Fibroblast of peridontal ligament (primary cell): ENCODE measurements at regions not wholly inside any gene's neighbourhood (a gene's known extent, or its start where the extent isn't known, plus 50 kb on each side); places are given as distances from the start of the nearest gene placed in this dataset.
"Not testable (repeated sequence)": the region's sequence is repeated elsewhere in the genome, so short reads cannot be mapped to it uniquely, and the experiment has no call there.

Experiments used
- DNase-seq: peaks from one replicate; pipeline ENCODE4 v3.0.0-alpha.2; 2010; ENCODE audit errors: extremely low read depth

DNA sequence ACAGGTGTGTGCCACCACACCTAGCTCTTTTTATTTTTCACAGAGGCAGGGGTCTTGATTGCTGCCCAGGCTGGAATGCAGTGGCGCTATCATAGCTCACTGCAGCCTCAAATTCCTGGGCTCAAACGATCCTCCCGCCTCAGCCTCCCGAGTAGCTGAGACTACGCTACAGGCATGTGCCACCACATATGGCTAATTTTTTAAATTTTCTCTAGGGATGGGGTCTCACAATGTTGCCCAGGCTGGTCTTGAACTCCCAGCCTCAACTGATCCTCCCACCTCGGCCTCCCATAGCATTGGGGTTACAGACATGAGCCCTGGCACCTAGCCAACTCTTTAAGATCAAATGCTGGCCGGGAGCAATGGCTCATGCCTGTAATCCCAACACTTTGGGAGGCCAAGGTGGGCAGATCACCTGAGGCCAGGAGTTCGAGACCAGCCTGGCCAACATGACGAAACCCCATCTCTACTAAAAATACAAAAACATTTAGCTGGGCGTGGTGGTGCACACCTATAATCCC, 50.6 kb upstream of the MYL10 start:
- DNase-seq, result not testable (repeated sequence)

DNA sequence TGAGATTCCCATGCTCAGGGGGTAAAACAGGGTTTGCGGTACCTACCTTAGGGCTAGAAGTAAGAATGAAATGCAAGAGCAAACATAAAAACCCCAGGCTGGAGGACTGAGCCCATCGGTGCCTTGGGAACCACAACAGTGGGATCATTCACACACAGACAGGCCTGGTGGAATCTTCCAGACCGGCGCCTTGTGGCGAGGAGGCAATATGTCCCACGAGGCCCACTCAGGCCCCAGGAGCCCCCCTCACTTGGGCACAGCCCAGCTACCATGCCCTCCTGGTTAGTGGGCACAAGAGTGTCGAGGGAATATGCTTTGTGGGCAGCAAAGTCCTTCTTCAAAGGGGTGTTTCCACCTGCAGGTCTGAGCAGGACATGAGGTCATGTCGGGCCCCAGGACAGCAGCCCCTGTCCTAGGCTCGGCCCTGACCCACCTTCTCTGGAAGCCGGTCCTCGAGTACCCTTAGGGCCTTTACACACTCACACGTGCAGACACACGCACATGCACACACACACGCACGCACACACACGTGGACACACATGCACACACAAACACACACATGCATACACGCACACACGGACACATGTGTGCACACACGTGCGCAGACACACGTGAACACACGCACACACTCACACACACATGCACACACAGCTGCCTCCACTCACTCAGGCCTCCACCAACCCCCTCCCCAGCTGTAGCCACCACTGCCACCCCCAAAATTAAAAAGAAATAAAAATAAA, 51.5 kb upstream of the MYL10 start:
- no peak for DNase-seq

DNA sequence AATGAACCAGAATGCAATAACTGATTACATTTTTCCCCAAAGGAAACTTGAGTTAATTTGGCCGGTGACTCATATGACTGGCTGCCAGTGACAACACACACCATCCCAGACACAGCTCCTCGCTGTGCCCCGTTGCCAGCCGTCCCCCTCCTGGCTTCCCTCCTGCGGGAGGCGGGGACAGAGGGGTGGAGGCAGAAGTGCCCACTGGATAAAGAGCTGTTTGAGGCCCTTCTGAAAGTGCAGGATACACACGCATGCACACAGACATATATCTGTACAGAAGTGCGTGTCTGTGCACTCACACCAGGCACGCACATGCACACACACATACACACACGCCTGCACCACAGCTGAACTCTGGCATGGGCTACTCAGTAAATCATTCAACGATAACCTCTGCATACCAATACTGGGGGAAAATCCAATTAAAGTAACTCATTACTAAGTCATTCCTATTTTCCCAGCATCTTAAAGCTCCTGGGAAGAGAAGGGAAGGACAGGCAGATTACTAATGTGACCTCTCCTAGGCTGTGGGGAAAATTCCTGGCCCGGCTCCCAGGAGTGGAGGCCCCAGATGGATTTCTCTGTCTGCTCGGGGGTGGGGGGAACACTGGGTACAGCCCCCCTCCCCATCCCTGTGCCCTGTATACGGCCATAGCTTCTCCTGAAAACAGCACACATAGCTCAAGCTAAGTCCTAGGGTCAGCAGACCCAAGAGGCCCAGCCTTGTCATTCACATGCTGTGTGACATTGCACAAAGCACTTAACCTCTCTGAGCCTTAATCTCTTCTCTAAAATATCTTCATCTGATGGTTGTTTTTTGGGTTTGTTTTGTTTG, 52.3 kb upstream of the MYL10 start:
- peak; percentile 86 for DNase-seq

DNA sequence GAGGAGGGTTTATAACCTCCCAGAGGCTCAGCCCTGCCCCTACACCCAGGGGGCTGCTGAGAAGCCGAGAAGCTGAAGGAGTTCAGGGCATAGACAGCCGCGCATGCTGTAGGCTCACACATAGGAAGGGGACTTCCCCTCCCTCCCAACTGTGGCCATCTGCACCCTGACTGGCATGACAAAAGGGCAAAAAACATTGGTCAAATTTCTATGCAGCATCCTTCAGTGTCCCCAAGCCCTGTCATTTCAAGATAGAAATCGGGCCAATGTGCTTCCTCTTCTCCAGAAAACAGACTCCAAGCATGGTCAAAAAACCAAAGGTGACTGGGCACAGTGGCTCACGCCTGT, 55.9 kb upstream of the MYL10 start:
- no peak for DNase-seq

DNA sequence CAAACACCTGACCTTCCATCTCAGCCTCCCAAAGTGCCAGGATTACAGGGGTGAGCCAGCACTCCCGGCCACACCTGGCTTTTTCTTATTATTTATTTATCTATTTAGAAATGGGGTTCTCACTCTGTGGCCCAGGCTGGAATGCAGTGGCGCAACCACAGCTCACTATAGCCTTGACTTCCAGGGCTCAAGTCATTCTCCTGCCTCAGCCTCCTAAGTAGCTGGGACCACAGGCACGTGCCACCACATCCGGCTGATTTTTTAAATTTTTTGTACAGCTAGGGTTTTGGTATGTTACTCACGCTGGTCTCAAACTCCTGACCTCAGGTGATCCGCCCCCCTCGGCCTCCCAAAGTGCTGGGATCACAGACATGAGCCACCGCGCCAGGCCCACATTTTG, 56.9 kb upstream of the MYL10 start:
- DNase-seq, result no peak

DNA sequence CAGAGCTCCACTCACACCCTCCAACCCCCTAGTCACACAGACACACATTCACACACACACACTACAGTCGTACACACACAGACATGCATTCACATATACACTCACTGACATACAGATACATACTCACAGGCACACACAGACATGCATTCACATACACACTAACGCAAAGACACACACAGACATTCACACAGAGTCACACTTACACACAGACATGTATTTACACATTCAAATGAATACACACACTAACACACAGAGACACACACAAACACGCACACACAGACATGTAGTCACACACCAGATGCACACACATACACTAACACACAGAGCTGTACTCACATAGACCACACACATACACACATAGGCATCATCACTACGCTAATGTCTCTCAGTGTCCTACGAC, 58.0 kb upstream of the MYL10 start:
- DNase-seq, result no peak

DNA sequence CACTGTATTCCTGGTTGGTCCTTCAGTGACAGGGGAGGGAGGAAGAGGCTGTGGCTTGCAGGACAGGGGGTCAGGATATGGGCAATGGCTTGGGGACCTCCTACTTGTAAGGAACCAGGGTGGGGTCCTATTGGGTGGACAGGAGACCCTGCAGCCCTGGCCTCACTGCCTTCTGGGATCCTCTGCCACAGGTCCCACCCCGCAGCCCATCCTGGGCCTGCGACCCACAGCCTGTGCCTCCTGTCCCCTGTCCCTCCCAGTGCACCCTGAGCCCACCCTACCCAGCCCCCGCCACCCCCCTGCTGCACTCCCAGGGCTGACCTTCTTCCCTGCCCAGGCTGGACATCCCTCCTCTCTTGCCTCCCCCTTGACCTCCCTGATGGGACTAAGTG, 58.7 kb upstream of the MYL10 start:
- no peak for DNase-seq

DNA sequence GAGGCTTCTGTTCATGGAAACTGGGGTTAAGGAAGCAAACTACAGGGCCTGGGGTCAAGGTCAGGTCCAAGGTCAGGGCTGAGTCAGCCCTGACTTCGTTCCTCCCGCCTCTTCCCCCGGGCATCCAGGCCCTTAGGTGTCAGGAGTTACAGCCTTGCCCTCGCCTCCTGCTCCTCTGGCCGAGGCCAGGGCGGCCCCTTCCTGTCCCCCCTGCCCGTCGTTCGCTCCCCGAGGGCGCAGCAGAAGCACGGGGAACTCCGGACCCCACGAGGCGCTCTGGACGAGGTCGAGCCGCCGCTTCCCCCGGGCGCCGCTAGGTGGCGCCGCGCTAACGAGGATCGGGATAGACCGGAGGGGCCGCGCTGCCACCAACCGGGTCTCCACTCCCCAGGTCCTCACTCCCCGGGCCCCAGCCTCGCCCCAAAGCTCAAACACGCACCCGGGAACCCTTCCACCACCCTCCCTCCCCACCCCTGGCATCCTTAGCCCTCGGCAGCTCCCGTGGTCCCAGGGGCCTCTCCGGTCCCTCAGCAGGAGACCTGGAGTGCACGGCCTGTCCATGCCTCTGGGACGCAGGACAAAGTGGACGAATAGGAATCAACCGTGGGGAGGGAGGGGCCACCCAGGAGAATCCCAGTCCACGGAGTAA, 59.2 kb upstream of the MYL10 start:
- peak; percentile 48 for DNase-seq

DNA sequence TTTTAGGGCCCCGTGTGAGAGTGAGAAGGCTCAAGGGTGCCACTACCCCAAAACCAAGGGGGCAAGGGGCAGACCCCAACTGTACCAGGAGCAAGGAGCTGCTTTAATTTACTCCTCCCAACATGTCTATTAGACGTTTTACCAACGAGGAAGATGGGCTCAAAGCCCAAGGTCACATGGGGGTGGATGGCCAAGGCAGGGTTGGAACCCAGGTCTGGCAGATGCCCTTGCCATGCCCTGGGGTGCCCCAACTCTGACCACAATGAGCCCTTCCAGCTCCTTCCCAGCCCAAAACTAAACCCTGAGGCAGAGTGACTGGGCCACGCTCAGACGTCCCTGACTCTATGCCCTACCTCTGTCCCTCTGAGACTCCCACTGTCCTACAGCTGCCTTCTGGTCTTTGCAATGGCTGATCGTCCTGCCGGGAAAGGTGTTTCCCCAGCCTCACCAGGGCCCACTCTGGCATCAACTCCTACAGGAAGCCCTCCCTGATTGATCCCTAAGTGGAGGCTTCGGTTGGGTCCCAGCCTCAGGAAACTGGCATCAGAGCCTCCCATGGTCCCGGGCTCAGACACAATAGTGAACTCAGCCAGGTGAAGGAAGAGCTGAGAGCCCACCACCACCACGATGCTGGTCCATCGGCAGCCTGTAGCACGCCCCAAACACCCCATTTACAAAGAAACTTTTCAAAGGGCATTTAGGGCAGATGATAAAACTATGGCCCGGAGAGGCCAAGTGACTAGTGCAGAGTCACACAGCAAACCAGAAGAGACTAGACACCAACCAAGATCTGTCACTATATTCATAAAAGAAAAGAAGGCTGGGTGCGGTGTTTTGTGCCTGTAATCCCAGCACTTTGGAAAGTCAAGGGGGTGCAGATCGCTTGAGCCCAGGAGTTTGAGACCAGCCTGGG, 60.2 kb upstream of the MYL10 start:
- DNase-seq, result no peak

DNA sequence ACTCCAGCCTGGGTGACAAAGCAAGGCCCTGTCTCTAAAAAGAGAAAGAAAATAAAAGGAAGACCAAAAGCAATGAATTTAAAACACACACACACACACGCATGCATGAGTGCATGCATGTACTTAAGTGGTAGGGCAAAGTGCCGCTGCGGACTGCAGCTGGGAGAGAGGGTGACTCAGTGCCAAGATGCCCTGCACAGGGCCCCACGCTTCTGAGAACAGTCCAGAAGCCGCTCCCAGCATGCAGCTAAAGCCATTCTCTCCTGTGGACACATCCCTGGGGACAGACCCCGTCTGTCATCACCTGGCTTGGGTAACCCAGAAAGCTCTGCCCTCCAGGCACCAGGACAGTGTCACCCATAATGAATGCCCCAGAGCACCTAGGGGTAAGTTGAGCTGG, 61.0 kb upstream of the MYL10 start:
- DNase-seq, result no peak

DNA sequence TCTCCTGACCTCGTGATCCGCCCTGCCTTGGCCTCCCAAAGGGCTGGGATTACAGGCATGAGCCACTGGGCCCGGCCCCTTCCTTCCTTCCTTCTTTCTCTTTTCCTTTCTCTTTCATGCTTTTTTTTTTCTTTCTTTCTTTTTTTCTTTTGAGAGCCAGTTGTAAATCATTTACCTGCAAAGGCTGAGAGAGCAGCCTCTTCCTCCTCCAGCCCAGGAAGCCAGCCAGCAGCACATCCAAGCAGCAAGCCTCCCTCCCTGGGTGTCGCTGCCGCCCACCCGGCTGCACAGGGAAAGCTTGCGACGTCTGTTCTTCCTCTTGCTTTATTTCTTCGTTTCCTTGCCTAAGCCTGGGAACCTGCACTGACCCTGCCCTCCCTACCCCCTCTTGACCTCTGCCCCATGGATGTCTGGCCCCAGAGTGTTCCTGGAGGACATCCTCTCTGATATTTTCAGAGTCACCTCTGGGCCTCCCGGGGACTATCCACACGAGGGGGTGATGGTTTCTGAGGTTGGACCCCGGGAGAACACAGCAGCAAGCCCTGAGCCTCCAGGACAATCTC, 62.8 kb upstream of the MYL10 start:
- DNase-seq, result no peak

DNA sequence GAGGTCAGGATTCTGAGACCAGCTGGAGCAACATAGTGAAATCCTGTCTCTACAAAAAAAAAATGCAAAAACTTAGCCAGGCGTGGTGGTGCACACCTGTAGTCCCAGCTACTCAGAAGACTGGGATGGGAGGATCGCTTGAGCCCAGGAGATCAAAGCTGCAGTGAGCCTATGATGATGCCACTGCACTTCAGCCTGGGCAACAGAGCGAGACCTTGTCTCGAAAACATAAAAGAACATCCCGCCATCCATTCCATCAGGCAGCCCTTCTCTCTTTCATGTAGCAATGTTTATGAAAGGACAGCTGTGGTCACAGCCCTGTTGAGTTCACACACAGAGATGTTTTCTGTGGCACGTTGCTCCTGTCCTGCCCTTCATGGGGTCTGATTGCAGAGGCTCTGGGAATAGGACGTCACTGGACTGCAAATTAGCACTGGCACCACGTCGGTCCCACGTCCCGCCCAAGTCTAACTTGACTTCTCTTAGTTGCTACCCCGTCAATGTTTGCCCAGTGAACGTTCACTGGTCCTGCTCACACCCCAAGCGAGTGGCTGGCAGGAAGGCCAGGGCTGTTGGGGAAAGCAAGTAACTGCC, 64.5 kb upstream of the MYL10 start:
- DNase-seq, result no peak

DNA sequence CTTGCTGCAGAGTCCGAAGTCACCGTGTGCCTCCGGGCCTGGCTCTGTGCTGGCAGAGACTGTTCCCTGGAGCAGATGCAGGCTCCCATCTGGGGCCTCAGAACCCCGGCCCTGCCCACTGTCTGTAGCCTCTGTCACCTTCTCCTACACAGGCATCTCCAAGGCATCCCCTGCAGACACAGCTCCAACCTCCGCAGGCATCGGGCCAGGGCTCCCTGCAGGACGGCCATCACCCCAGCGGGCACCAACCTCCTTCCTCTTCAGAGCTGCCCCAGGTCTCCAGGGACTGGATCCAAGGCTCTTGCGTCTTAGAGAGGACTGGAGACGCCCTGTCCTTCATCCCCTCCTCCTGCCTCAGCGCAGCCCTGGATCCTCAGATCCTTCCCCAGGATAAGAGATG, 69.9 kb upstream of the MYL10 start:
- no peak for DNase-seq

DNA sequence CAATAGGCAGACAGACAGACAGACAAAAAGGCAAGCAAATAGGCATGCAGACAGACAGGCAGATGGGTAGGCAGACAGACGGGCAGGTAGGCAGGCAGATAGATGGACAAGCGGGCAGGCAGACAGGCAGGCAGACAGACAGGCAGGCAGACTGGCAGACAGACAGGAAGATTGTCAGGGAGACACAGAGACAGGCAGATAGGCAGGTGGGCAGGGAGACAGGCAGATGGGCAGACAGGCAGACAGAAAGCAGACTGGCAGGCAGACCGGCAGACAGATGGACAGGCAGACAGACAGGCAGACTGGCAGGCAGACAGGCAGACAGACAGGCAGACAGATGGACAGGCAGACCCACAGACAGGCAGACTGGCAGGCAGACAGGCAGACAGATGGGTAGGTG, 70.3 kb upstream of the MYL10 start:
- no peak for DNase-seq

DNA sequence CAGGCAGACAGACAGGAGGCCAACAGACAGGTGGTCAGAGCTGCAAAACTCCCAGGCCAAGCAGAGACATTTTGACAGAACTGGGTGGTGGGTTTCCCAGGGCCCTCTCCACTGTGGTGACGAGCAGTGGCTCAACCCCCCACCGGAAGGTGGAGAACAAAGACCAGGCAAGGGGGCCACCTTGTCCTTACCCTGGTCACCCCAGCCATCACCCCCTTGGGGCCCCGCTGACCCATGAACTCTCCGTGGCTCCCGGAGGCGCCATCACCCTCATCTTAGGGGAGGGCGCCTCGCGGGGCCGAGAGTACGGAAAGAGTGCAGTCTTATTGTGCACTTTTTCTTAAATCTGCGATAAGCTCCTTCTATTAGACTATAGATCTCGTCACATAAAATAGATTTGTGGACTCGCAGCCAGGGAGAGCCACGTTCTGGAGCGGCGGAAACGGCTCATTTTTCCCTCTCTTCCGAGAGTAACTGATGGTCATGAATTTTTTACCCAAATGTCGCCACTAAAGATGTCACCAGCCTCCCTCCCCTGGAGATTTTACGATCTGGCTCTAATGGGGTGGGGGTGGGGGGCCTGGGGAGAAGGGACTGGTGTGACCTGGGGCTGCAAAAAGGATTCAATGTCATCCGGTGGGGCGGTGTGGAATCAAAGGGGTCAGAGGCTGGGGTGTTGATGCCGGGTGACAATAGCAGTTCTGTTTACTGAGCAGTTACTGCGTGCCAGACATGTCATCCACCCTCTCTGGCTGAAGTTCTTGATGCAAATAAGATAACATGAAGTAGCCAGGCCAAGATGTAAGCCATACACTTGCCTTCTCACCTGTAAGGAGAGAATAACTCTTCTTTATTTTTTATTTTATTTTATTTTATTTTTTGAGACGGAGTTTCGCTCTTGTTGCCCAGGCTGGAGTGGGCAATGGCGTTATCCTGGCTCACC, 71.1 kb upstream of the MYL10 start:
- DNase-seq, result no peak

DNA sequence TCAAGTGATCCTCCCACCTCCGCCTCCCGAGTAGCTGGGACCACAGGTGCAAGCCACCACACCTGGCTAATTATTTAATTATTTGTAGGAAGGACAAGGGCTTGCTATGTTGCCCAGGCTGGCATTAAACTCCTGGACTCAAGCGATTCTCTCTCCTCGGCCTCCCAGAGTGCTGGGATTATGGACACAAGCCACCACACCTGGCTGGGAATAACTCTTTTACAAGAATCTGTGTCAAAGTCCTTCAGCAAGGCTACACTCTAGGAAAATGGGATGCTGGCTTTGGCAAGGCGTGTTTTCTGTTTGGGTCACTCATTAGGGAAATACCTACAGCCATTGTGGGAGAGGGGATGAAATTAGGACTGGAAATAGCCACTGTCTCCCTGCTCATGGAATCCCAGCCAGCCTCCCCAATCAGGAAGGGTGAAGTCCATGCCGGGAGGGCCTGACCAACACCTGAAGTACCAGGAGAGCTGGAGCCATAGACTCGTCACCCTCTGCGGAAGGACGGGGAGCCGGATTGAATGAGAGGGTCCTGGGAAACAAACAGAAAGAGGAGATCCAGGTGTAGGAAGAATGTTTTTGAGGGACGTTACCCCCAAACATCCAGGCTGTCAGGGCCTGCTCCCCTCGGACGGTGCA, 72.2 kb upstream of the MYL10 start:
- DNase-seq, result no peak

DNA sequence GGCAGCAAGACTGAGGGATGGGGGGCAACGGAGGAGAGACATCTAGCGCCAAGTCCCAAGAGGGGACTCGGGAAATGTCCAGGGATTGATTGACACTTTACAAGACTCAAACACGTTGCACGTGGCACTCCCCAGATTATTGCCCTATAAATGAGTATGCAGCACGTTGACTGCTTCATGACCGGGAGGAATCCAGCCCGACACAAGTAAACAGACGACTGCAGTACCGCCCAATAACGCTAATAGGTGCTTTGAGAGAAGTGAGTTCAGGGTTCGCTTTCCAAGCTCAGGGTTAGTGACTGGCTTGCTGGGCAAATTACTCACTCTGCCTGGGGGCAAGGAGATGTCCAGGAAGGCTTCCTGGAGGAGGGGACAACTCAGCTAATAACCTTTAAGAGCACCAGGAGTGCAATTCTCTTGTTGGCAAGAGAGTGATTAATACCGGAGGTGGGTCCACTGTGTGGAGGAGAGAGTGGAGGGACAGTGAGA, 73.3 kb upstream of the MYL10 start:
- no peak for DNase-seq

DNA sequence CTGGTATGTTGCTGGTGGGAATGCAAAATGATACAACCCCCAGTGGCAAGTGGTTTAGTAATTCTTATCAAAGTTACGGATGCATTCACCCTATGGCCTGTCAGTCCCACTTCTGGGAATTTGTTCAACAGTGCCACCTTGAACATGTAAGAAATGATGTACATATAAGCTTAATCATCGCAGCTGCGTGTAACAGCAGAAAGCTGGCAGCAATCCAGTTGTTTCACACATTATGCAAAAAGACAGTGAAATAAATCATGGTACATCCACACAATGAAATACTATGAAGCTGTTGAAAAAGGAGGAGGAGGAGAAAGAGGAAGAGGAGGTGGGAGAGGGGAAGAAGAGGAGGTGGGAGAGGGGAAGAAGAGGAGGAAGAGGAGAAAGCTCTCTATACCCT, 76.2 kb upstream of the MYL10 start:
- DNase-seq, result no peak

DNA sequence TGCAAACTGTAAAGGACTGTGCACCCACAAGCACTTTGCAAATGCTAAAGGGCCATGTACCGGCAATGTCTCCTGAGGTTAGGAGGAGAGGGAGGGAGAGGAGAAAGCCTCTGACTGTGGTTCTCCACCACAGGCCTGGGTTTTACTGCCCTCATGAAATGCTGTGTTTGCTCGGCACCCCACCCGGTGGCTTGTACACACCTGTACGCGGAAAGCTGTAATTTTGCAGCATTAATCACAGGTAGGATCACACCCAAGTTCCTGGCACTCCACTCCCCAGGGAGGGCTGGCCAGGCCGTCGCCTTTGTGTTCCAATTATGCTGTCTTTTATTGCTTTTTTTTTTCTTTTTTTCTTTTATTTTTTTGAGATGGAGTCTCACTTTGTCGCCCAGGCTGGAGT, 78.5 kb upstream of the MYL10 start:
- DNase-seq, result no peak
